Neuronal stem cell (in vitro differentiated cells): ENCODE measurements at regions not wholly inside any gene's neighbourhood (a gene's known extent, or its start where the extent isn't known, plus 50 kb on each side); places are given as distances from the start of the nearest gene placed in this dataset.

ENCODE experiments used
- DNase-seq: peaks from one replicate; pipeline ENCODE4 v3.0.0-alpha.2; 2013; ENCODE audit warnings: low spot score
- H2AFZ ChIP-seq: one replicate; pipeline ENCODE4 v1.6.1; 2013; ENCODE audit warnings: mild to moderate bottlenecking, low read length, inconsistent platforms
- H2AK5ac ChIP-seq: 2 replicates; pipeline ENCODE4 v1.6.1; 2013; ENCODE audit warnings: low read depth, mild to moderate bottlenecking, inconsistent platforms, low read length, moderate library complexity, mixed read lengths
- H2BK120ac ChIP-seq: 2 replicates; pipeline ENCODE4 v1.6.1; 2013; ENCODE audit warnings: low read depth, mild to moderate bottlenecking, inconsistent platforms, low read length, moderate library complexity, mixed read lengths
- H2BK12ac ChIP-seq: one replicate; pipeline ENCODE4 v1.6.1; 2013; ENCODE audit warnings: low read length, inconsistent platforms
- H2BK15ac ChIP-seq: 2 replicates; pipeline ENCODE4 v1.6.1; 2013; ENCODE audit warnings: mild to moderate bottlenecking, low read length, inconsistent platforms, mixed read lengths
- H2BK5ac ChIP-seq: one replicate; pipeline ENCODE4 v1.6.1; 2013; ENCODE audit warnings: inconsistent platforms, mild to moderate bottlenecking, low read length, moderate library complexity
- H3K14ac ChIP-seq: one replicate; pipeline ENCODE4 v1.6.1; 2013; ENCODE audit warnings: low read length, inconsistent platforms
- H3K18ac ChIP-seq: 2 replicates; pipeline ENCODE4 v1.6.1; 2013; ENCODE audit warnings: low read length, inconsistent platforms
- H3K23ac ChIP-seq: 2 replicates; pipeline ENCODE4 v1.6.1; 2013; ENCODE audit warnings: low read depth, mild to moderate bottlenecking, mixed read lengths, low read length, inconsistent platforms; ENCODE audit not compliant: poor library complexity
- H3K27ac ChIP-seq: replicated peaks from 3 replicates; pipeline ENCODE4 v1.5.1; 2013; ENCODE audit warnings: low read length, inconsistent platforms
- H3K27me3 ChIP-seq, 3 experiments: 2 replicates each; pipeline ENCODE4 v1.6.1; 2013; ENCODE audit warnings: low read length in 3 of 3, mild to moderate bottlenecking in 2 of 3, inconsistent platforms in 1 of 3, low read depth in 1 of 3, mixed read lengths in 1 of 3, moderate library complexity in 1 of 3; ENCODE audit not compliant: control insufficient read depth in 3 of 3, insufficient read depth in 3 of 3
- H3K36me3 ChIP-seq, 2 donors: replicated peaks in 1 of 2; 2 replicates each; pipeline ENCODE4 v1.6.1; 2013; ENCODE audit warnings: low read length in 2 of 2; ENCODE audit not compliant: control insufficient read depth in 2 of 2, insufficient read depth in 2 of 2
- H3K4ac ChIP-seq: 2 replicates; pipeline ENCODE4 v1.6.1; 2013; ENCODE audit warnings: inconsistent platforms, mild to moderate bottlenecking, low read length, moderate library complexity
- H3K4me1 ChIP-seq, 2 donors: 1 replicate in 1 of 2; 2 replicates in 1 of 2; pipeline ENCODE4 v1.6.1; 2013; ENCODE audit warnings: low read length in 2 of 2, low read depth in 1 of 2; ENCODE audit not compliant: control insufficient read depth in 2 of 2, insufficient read depth in 1 of 2
- H3K4me2 ChIP-seq: one replicate; pipeline ENCODE4 v1.6.1; 2013; ENCODE audit warnings: mild to moderate bottlenecking, low read length, inconsistent platforms; ENCODE audit not compliant: insufficient read depth, poor library complexity, severe bottlenecking
- H3K4me3 ChIP-seq, 2 donors: 2 replicates each; pipeline ENCODE4 v1.5.1; 2013; ENCODE audit warnings: low read length in 2 of 2, mild to moderate bottlenecking in 2 of 2, inconsistent platforms in 1 of 2, moderate library complexity in 1 of 2
- H3K79me1 ChIP-seq: one replicate; pipeline ENCODE4 v1.6.1; 2013; ENCODE audit warnings: low read depth, mild to moderate bottlenecking, inconsistent platforms, low read length, moderate library complexity
- H3K9ac ChIP-seq: one replicate; pipeline ENCODE4 v1.6.1; 2013; ENCODE audit warnings: mild to moderate bottlenecking, low read depth, low read length, inconsistent platforms; ENCODE audit not compliant: poor library complexity
- H3K9me3 ChIP-seq, 2 donors: replicated peaks in 1 of 2; 2 replicates each; pipeline versions ENCODE3 to v1.6.1; 2013; ENCODE audit warnings: low read length in 2 of 2, mild to moderate bottlenecking in 2 of 2, inconsistent platforms in 1 of 2, low read depth in 1 of 2, mixed read lengths in 1 of 2, moderate library complexity in 1 of 2; ENCODE audit not compliant: control insufficient read depth in 2 of 2, insufficient read depth in 1 of 2
- H4K8ac ChIP-seq: one replicate; pipeline ENCODE4 v1.6.1; 2013; ENCODE audit warnings: low read depth, mild to moderate bottlenecking, inconsistent platforms, low read length, moderate library complexity
- H4K91ac ChIP-seq: one replicate; pipeline ENCODE4 v1.6.1; 2013; ENCODE audit warnings: low read length, low read depth, mild to moderate bottlenecking, inconsistent platforms; ENCODE audit not compliant: poor library complexity
- WGBS, 2 donors: extraction: QIAGEN DNeasy Blood & Tissue Kit; methylation state at CpG; one replicate each; pipeline ENCODE4 v1.1.7; 2013; ENCODE audit warnings: missing lambda C conversion rate in 2 of 2, mixed read lengths in 1 of 2; ENCODE audit not compliant: insufficient read length in 2 of 2, insufficient replicate concordance in 1 of 2; ENCODE audit errors: extremely low coverage in 2 of 2; 5-methylcytosine and 5-hydroxymethylcytosine counted together

DNA sequence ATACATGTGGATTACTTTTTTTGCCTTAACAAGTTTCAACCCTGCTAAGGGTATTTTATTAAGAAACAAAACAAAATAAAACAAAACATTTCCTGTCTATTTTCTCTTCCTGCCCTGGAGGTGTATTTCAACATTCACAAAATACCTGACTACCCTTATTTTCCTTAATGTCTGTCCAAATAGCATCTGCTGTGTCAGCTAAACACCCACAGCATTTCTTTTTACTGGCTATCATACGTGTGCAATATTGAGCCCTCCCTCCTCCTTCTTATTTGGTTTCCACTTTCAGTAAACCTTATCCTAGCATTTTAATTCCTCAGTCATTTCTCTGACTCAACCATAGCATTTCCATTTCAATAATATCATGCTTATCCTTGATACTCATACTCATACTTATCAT is 1420.0 kb upstream of the ZEB2 start:
- Histone ChIP-seq H4K8ac (no peak overlapping the region), H2BK5ac (no peak overlapping the region), H3K4me1 (peaks cover 0 to 9% of the 10 kb centered on the region in 2 donors), H2AK5ac (no peak overlapping the region), H3K27me3 (no peaks in the 10 kb centered on the region), H3K4me3 (no peak overlapping the region), H2BK15ac (no peak overlapping the region), H4K91ac (no peak overlapping the region), H2BK120ac (no peak overlapping the region), H3K9ac (no peak overlapping the region), H3K4ac (no peak overlapping the region), H3K27ac (no peak overlapping the region), H2AFZ (no peak overlapping the region), H3K23ac (no peak overlapping the region), H3K14ac (no peak overlapping the region), H3K18ac (no peak overlapping the region), H3K4me2 (no peak overlapping the region), H3K79me1 (no peaks in the 10 kb centered on the region), H3K36me3 (no peaks in the 10 kb centered on the region), H3K9me3 (peaks cover 0 to 4% of the 10 kb centered on the region in 2 donors), H2BK12ac (no peak overlapping the region)
- no CpG with 5 or more reads among the region's 1 CpG for WGBS, 2 donors
- DNase-seq = no peak

DNA sequence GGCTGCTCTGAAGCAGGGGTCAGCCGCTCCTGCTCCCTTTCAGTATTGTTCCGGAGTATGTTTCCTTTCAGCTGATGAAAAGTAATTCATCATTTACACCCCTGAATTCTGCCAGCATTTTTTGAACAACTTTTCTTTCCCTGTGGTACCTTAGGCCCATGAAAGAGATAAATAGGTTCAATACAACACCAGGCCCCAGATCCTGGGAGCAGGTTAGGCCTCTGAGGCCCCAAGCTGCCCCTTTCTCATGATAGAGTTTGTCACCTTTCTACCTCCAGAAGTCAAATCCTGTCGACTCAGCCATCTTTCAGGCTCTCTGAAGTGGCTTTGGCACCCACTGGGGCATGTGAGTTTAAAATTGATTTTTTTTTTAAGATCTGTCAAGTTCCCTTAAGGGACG is 1415.1 kb upstream of the ZEB2 start:
- no peaks in the 10 kb centered on the region for H3K79me1 ChIP-seq
- no peak for DNase-seq
- WGBS, 2 donors = no CpG with 5 or more reads among the region's 4 CpGs

DNA sequence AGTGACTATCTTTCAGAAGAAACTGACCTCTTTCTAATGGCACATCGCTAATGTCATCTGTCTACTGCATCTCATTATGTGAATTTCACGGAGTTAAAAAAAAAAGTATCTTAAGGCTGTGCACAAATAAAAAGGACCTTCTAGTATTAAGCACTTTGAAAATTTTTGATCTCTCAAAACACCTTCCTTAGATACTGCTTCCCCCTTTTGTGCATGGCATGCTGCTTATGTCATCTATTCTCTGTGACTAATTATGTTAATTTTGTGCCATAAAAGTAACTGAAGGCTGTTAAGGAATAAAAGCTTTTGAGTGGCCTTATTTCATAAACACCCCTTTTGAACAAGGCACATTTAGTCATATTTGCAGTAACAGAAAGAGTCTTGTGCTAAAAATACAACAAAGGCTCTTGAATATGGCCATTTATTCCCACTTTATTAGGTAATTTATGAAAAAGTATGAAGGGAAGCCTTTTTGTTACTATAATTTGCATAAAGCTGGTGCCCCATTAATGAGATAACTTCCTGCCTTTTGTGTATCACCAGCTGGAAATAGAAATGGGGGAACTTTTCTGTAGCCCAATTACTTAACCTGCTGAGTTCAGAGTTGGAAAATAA is 1412.0 kb upstream of the ZEB2 start:
- no peak overlapping the region for H2BK15ac ChIP-seq
- H2BK120ac ChIP-seq = no peak overlapping the region
- H2AK5ac ChIP-seq = no peak overlapping the region
- no peak overlapping the region for H4K91ac ChIP-seq
- WGBS, 2 donors = no CpG with 5 or more reads among the region's 2 CpGs
- H3K27me3 ChIP-seq = no peaks in the 10 kb centered on the region
- H4K8ac ChIP-seq = no peak overlapping the region
- no peak overlapping the region for H3K4me3 ChIP-seq
- H3K14ac ChIP-seq = no peak overlapping the region
- H3K4me2 ChIP-seq = no peak overlapping the region
- H3K18ac ChIP-seq = no peak overlapping the region
- H2BK5ac ChIP-seq = no peak overlapping the region
- H3K79me1 ChIP-seq = no peaks in the 10 kb centered on the region
- no peaks in the 10 kb centered on the region for H3K9me3 ChIP-seq
- H2BK12ac ChIP-seq = no peak overlapping the region
- no peak overlapping the region for H3K23ac ChIP-seq
- DNase-seq = no peak
- H3K9ac ChIP-seq = no peak overlapping the region
- peak overlapping the region; percentile 47 for H2AFZ ChIP-seq
- no peaks in the 10 kb centered on the region for H3K36me3 ChIP-seq
- no peak overlapping the region for H3K27ac ChIP-seq
- H3K4ac ChIP-seq = no peak overlapping the region
- peaks cover 1 to 31% of the 10 kb centered on the region in 2 donors for H3K4me1 ChIP-seq

More for the DNA sequence above, 1415.1 kb upstream of the ZEB2 start:
- H2AK5ac ChIP-seq = no peak overlapping the region
- H3K4ac ChIP-seq = no peak overlapping the region
- no peak overlapping the region for H2BK5ac ChIP-seq
- no peak overlapping the region for H3K14ac ChIP-seq
- H4K8ac ChIP-seq = no peak overlapping the region
- H3K18ac ChIP-seq = no peak overlapping the region
- H3K27ac ChIP-seq = no peak overlapping the region
- no peaks in the 10 kb centered on the region for H3K36me3 ChIP-seq
- no peak overlapping the region for H2BK12ac ChIP-seq
- no peak overlapping the region for H3K9ac ChIP-seq
- no peak overlapping the region for H4K91ac ChIP-seq
- no peak overlapping the region for H3K4me3 ChIP-seq
- H2BK15ac ChIP-seq = no peak overlapping the region
- H2BK120ac ChIP-seq = no peak overlapping the region
- H2AFZ ChIP-seq = peak overlapping the region; percentile 79
- H3K23ac ChIP-seq = no peak overlapping the region
- H3K4me2 ChIP-seq = no peak overlapping the region
- no peaks in the 10 kb centered on the region for H3K27me3 ChIP-seq
- no peaks in the 10 kb centered on the region for H3K9me3 ChIP-seq
- H3K4me1 ChIP-seq = peaks cover 1 to 31% of the 10 kb centered on the region in 2 donors

DNA sequence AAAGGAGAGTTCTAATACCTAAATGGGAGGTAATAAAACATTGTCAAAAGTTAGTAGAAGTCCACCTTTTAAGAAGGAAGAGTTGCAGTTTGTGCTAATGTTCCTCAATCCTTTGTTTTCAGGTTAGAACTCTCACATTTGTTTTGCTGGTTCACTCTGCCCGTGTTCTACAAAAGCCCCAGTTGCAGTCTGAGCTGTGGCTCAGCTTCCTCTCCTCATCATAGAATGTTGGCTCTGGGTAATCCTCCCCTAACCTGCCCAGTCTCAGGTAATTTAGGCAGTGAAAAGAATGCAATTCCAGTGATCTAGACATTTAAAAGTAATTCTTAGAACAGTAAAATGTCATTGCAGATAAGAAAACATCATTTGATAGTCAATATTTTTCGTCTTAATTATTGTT is 1410.4 kb upstream of the ZEB2 start:
- no peak overlapping the region for H3K4me2 ChIP-seq
- no CpG with 5 or more reads among the region's 2 CpGs for WGBS, 2 donors
- H2AK5ac ChIP-seq = no peak overlapping the region
- no peak overlapping the region for H2BK12ac ChIP-seq
- H4K8ac ChIP-seq = no peak overlapping the region
- H3K23ac ChIP-seq = no peak overlapping the region
- no peaks in the 10 kb centered on the region for H3K27me3 ChIP-seq
- H2AFZ ChIP-seq = peak overlapping the region; percentile 42
- H3K9me3 ChIP-seq = no peaks in the 10 kb centered on the region
- no peak overlapping the region for H3K9ac ChIP-seq
- H4K91ac ChIP-seq = no peak overlapping the region
- H3K36me3 ChIP-seq = no peaks in the 10 kb centered on the region
- no peak overlapping the region for H2BK5ac ChIP-seq
- DNase-seq = no peak
- H3K4ac ChIP-seq = no peak overlapping the region
- peaks cover 1 to 25% of the 10 kb centered on the region in 2 donors for H3K4me1 ChIP-seq
- H2BK120ac ChIP-seq = no peak overlapping the region
- no peak overlapping the region for H3K14ac ChIP-seq
- H3K79me1 ChIP-seq = no peaks in the 10 kb centered on the region
- no peak overlapping the region for H2BK15ac ChIP-seq
- H3K27ac ChIP-seq = no peak overlapping the region
- no peak overlapping the region for H3K4me3 ChIP-seq
- no peak overlapping the region for H3K18ac ChIP-seq
